Endothelial cell of umbilical vein (primary cell): ENCODE measurements at regions not wholly inside any gene's neighbourhood (a gene's known extent, or its start where the extent isn't known, plus 50 kb on each side); places are given as distances from the start of the nearest gene placed in this dataset.
"Not testable (repeated sequence)": the region's sequence is repeated elsewhere in the genome, so short reads cannot be mapped to it uniquely, and the experiment has no call there.

Experiments
- BruUV-seq: library from RNA; stranded (reverse); fragments of 400-500 nt; replicated peaks from 2 replicates; lab custom pipeline; 2021; lab: Mats Ljungman, UMichigan
- CTCF ChIA-PET: fragments of 300-600, 350-600 bp; sonication (Branson Sonifier 250); formaldehyde crosslinking; loops from one replicate; lab custom pipeline; 2021; ENCODE audit warnings: antibody characterized with exemption, inconsistent platforms; lab: Charles Lee
- POLR2A ChIA-PET: fragments of 300-600, 350-600 bp; sonication (Branson Sonifier 250); formaldehyde crosslinking; loops from one replicate; lab custom pipeline; 2021; ENCODE audit warnings: antibody characterized with exemption, inconsistent platforms; lab: Charles Lee
- DNase-seq: peaks from one replicate; pipeline ENCODE4 v3.0.0-alpha.2; 2011; ENCODE audit warnings: low read depth, low spot score
- FAIRE-seq: peaks from 2 replicates; lab custom pipeline; 2011; peaks lifted over from hg19 to GRCh38; lab: Jason Lieb, UNC
- H2AFZ ChIP-seq: 2 replicates; pipeline ENCODE4 v1.6.0; 2012; ENCODE audit warnings: low read depth, low read length, control low read depth, inconsistent platforms
- H3K27ac ChIP-seq: 2 replicates; pipeline ENCODE4 v1.5.1; 2011; ENCODE audit warnings: low read depth, mild to moderate bottlenecking, control low read depth, low read length, moderate library complexity; ENCODE audit not compliant: insufficient read depth
- H3K27me3 ChIP-seq, 2 experiments: 2 replicates each; pipeline versions ENCODE4 v1.6.0 to v1.6.1; 2011; ENCODE audit warnings: low read length in 2 of 2, mixed read lengths in 1 of 2; ENCODE audit not compliant: control insufficient read depth in 2 of 2, insufficient read depth in 2 of 2
- H3K36me3 ChIP-seq, 2 experiments: 2 replicates in 1 of 2; 3 replicates in 1 of 2; pipeline ENCODE4 v1.5.1; 2011; ENCODE audit warnings: low read length in 2 of 2, mild to moderate bottlenecking in 1 of 2, moderate library complexity in 1 of 2; ENCODE audit not compliant: control insufficient read depth in 2 of 2, insufficient read depth in 2 of 2; ENCODE audit errors: extremely low read depth in 1 of 2
- H3K4me1 ChIP-seq: 3 replicates; pipeline ENCODE4 v1.5.1; 2011; ENCODE audit warnings: mild to moderate bottlenecking, low read length; ENCODE audit not compliant: control insufficient read depth, insufficient read depth; ENCODE audit errors: extremely low read depth
- H3K4me2 ChIP-seq: 2 replicates; pipeline ENCODE4 v1.6.1; 2011; ENCODE audit warnings: low read length, control low read depth, mixed read lengths; ENCODE audit not compliant: insufficient read depth
- H3K4me3 ChIP-seq, 3 experiments: fragments of 200-600 bp in 1 of 3; sonication (generic), shearing (Covaris generic) in 1 of 3; replicated peaks in 1 of 3; 2 replicates each; pipeline ENCODE4 v1.5.1; 2011 to 2016; ENCODE audit warnings: control low read depth in 3 of 3, low read length in 3 of 3, mild to moderate bottlenecking in 2 of 3, inconsistent platforms in 1 of 3, low read depth in 1 of 3, moderate library complexity in 1 of 3; ENCODE audit not compliant: insufficient read depth in 1 of 3
- H3K79me2 ChIP-seq: 2 replicates; pipeline ENCODE4 v1.6.0; 2012; ENCODE audit warnings: low read length, inconsistent platforms; ENCODE audit not compliant: control insufficient read depth, insufficient read depth
- H3K9ac ChIP-seq: replicated peaks from 2 replicates; pipeline ENCODE3; 2011; ENCODE audit warnings: low read length, control low read depth; ENCODE audit not compliant: insufficient read depth; ENCODE audit errors: extremely low read depth
- H3K9me1 ChIP-seq: replicated peaks from 3 replicates; pipeline ENCODE4 v1.6.0; 2011; ENCODE audit warnings: mild to moderate bottlenecking, low read length; ENCODE audit not compliant: control insufficient read depth, insufficient read depth; ENCODE audit errors: extremely low read depth
- H3K9me3 ChIP-seq: replicated peaks from 2 replicates; pipeline ENCODE4 v1.5.1; 2012; ENCODE audit warnings: low read length, inconsistent platforms; ENCODE audit not compliant: control insufficient read depth, insufficient read depth
- H4K20me1 ChIP-seq: replicated peaks from 2 replicates; pipeline ENCODE3; 2011; ENCODE audit warnings: mild to moderate bottlenecking, low read length; ENCODE audit not compliant: control insufficient read depth, insufficient read depth; ENCODE audit errors: extremely low read depth
- CTCF ChIP-seq, 2 donors: IDR thresholded peaks; 1 replicate in 1 of 2; 2 replicates in 1 of 2; pipeline ENCODE4 v1.5.1; 2011; ENCODE audit warnings: low read length in 2 of 2, mild to moderate bottlenecking in 2 of 2, moderate library complexity in 2 of 2, control low read depth in 1 of 2, inconsistent platforms in 1 of 2, low read depth in 1 of 2; ENCODE audit not compliant: insufficient read depth in 1 of 2; ENCODE audit errors: extremely low read depth in 1 of 2
- JUN ChIP-seq: IDR thresholded peaks from 2 replicates; pipeline ENCODE4 v1.6.1; 2011; ENCODE audit warnings: borderline replicate concordance, low read depth; ENCODE audit not compliant: insufficient read length, insufficient read depth
- MYC ChIP-seq: IDR thresholded peaks from one replicate; pipeline ENCODE4 v1.6.1; 2011; ENCODE audit warnings: mild to moderate bottlenecking, low read depth, low read length
- POLR2A ChIP-seq: IDR thresholded peaks from 2 replicates; pipeline ENCODE4 v1.6.1; 2012; ENCODE audit warnings: low read depth, mild to moderate bottlenecking, control low read depth, low read length
- POLR2AphosphoS5 ChIP-seq: IDR thresholded peaks from 2 replicates; pipeline ENCODE4 v1.6.1; 2012; ENCODE audit warnings: low read depth, mild to moderate bottlenecking, control low read depth, low read length, moderate library complexity; ENCODE audit not compliant: insufficient read depth
- dilution Hi-C: fragments of 300-500 bp; cut with MboI; formaldehyde crosslinking; loops from one replicate; pipeline ENCODE4 v1.15.0; 2019; ENCODE audit warnings: low sequenced_read_pairs; ENCODE audit not compliant: extremely low pct_ligation_motif_present
- intact Hi-C: fragments of 100-400 bp; cut with micrococcal nuclease; formaldehyde crosslinking; loops from one replicate; pipeline ENCODE4 v1.10.0; 2022
- TF ChIP-seq, protein P1 (sequence below): IDR thresholded peaks from 2 replicates; pipeline ENCODE4 v1.6.1; 2011; ENCODE audit not compliant: insufficient read depth, insufficient read length

GRCh38 chr5:20307391-20307790 is 319.4 kb upstream of the CDH18 start:
- Histone ChIP-seq H3K9me3 (no peaks in the 10 kb centered on the region), H3K4me2 (no peak overlapping the region), H3K27me3 (no peaks in the 10 kb centered on the region), H3K4me1 (no peaks in the 10 kb centered on the region), H3K27ac (no peak overlapping the region), H3K36me3 (no peaks in the 10 kb centered on the region), H3K4me3 (no peak overlapping the region), H2AFZ (no peak overlapping the region), H3K9me1 (no peaks in the 10 kb centered on the region), H3K79me2 (no peaks in the 10 kb centered on the region), H4K20me1 (no peaks in the 10 kb centered on the region), H3K9ac (no peak overlapping the region)
- ChIA-PET CTCF (no interaction called here), POLR2A (no interaction called here)
- dilution Hi-C loops (no loop called here), intact Hi-C loops (no loop called here)
- TF ChIP-seq POLR2A, result no peak
- no peak for TF ChIP-seq POLR2AphosphoS5
- no peak for TF ChIP-seq JUN
- TF ChIP-seq CTCF (IDR thresholded peaks at IDR 0.05; ENCODE audit: extremely low read depth in 1 of 2, insufficient read depth in 1 of 2, low read depth in 1 of 2, low read length in 2 of 2), result no peak
- TF ChIP-seq, protein P1, sequence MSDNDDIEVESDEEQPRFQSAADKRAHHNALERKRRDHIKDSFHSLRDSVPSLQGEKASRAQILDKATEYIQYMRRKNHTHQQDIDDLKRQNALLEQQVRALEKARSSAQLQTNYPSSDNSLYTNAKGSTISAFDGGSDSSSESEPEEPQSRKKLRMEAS, result no peak
- FAIRE-seq (peak; percentile 28), DNase-seq (no peak)
- no TSS peak for BruUV-seq

- H3K27ac ChIP-seq, result no peak overlapping the region
- H2AFZ ChIP-seq, result no peak overlapping the region
- ChIA-PET CTCF (no interaction called here), POLR2A (no interaction called here)
- H3K4me1 ChIP-seq, result no peaks in the 10 kb centered on the region
- no peaks in the 10 kb centered on the region for H4K20me1 ChIP-seq
- no peaks in the 10 kb centered on the region for H3K79me2 ChIP-seq
- dilution Hi-C loops (no loop called here), intact Hi-C loops (no loop called here)
- H3K4me3 ChIP-seq, result no peak overlapping the region
- TF ChIP-seq MYC (no peak), POLR2AphosphoS5 (no peak), JUN (no peak)
- no peak overlapping the region for H3K9ac ChIP-seq
- no peak overlapping the region for H3K4me2 ChIP-seq
- H3K27me3 ChIP-seq, result no peaks in the 10 kb centered on the region
- no TSS peak for BruUV-seq
- FAIRE-seq (no peak), DNase-seq (no peak)
- H3K9me3 ChIP-seq, result no peaks in the 10 kb centered on the region
- no peaks in the 10 kb centered on the region for H3K36me3 ChIP-seq
- H3K9me1 ChIP-seq, result no peaks in the 10 kb centered on the region
Measured at GRCh38 chr5:20305463-20305862, 317.5 kb upstream of the CDH18 start.

GRCh38 chr5:20304570-20304969 is 316.6 kb upstream of the CDH18 start:
- CTCF ChIA-PET, H3K9me3 ChIP-seq, FAIRE-seq, DNase-seq, H4K20me1 ChIP-seq, H3K79me2 ChIP-seq, H3K4me2 ChIP-seq, POLR2A ChIA-PET, H2AFZ ChIP-seq, H3K27ac ChIP-seq, dilution Hi-C loops, H3K9ac ChIP-seq, H3K36me3 ChIP-seq, intact Hi-C loops, H3K4me1 ChIP-seq, BruUV-seq, H3K9me1 ChIP-seq, H3K4me3 ChIP-seq, H3K27me3 ChIP-seq: not testable (repeated sequence)
